GM19240 (cell line): ENCODE measurements at regions not wholly inside any gene's neighbourhood (a gene's known extent, or its start where the extent isn't known, plus 50 kb on each side); places are given as distances from the start of the nearest gene placed in this dataset.
A peak's percentile ranks its signal among the peaks of the same experiment; 100 is the strongest.

Experiments used
- DNase-seq: peaks from one replicate; pipeline ENCODE4 v3.0.0; 2011; ENCODE audit warnings: low spot score; ENCODE audit not compliant: insufficient read length

DNA sequence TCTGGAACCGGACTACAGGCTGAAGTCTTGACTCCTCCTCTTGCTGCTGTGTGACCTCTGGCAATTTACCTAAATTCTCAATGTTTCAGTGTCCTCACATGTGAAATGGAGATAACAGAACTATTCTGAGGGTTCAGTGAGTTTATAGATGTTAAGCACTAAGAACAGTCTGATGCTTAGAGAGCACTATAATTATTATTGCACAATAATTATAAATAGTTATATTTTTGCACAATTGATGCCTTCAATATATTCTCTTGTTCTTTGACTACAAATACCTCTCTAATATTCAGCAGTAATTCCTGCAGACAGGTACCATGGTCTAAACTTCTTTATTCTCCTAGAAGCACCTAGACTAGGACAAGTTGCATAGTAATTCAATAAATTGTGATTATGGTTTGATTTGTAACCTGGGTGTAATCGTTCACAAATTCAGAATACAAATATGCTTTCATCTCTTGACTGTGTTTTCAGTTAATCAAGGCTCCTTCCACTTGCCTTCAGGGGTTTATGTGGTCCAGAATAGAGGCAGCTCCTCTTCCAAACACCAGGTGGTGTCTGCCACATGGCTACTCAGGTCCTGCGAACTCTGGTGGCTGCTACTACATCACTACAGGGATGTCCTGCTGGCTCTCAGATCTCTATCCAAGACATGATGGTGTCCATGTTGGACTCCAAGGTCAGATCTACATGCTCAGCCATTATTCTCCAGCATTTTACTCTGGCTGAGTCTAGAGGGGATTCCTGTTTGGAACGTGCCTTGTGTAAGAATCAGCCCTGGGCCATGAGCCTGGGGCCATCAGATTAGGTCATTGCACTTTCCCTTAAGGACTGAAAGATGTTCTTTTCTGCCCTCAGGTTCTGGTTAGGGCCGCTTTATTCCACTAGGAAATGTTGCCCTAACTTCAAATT lies 103.4 kb downstream of the QRFPR start:
- no peak for DNase-seq

DNA sequence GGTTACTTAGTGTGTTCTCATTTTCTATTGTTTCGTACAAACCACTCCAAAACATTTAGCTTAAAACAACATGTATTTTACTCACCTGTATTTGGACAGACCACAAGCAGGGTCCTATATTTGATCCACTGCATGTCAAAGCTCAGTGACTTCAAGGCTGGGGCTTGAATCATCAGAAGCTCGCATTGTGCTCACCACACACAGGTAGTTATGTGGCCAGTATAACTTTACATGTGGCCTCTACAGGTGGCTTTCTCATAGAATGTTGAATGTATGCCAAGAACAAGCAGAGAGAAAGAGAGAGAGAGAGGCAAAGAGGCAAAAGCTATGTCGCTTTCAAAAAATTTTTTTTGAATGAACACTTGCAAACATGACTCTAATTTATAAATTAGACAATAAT lies 107.6 kb downstream of the QRFPR start:
- no peak for DNase-seq

DNA sequence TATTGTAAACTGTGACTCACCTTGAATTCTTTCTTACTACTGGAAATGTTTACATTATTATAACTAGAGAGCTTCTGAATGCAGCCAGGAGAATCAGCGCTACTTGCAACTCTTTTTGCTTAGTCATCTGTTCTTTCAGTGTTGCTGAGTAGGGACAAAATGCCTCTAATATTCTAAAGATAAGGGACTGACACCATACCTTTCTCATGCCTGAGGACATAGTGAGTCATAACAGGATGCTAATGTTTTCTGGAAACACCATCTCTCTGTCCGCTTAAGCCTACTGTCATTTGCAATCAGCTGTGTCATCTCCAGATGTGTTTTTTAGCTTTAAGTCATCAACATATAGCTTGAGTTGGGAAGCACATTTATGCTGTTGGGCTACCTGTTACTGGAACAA lies 108.3 kb downstream of the QRFPR start:
- DNase-seq: no peak

DNA sequence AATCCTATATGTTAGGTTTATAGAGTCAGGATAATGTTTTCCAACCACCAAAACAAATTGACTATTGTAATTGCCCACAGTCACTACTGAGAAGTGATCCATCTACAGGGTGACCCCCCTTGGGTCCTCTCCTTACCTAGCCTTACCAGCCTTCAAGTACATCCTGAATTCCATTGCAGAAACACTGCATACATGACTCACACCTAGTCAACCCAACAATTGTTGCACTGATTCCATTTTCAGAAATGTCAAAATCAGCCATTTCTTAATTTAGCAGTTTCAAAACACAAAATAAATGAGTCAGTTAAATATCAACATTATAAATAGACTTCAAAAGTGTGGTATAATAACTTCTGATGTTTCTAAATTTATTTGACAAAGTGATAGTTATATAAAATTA lies 106.3 kb upstream of the TNIP3 start:
- DNase-seq: no peak

DNA sequence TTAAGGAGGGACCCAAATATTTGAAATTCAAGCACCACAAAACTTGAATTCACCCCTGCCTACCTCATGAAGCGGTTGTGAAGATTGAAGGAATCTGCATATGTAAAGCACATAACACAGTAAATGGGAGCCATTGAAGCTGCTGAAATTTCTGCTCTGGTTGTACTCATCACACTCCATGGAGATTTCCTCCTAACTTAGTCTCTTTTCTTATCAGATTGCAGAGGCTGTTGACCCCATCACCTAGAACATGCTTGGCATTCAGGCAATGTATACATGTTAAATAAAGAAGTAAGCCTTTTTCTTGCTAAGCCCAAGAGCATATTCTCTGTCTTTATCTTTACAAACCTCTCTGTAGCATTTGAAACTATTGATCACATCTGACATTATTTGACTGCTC lies 104.9 kb upstream of the TNIP3 start:
- no peak for DNase-seq

DNA sequence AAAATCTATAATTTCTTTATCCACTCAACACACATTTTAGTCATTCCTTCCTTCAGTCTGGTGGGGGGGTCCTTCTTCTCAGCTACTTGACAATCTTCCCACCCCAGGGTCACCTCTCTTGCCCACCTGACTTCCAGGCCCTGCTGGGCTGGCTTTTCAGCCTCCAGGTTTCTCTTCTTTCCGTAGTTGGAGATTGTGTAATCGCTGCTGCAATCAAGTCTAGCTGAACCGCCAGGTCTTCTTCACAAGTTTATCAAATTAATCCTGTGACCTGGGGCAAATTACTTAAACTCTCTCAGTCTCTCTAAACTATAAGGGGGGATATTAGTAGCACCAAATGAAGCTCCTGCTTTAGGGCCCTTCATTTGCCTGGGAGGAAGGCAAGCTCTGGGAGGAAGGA lies 102.9 kb upstream of the TNIP3 start:
- DNase-seq: no peak

GRCh38 chr4:121256887-121257466 lies 92.9 kb upstream of the TNIP3 start:
- no peak for DNase-seq

GRCh38 chr4:121255986-121256750 lies 92.0 kb upstream of the TNIP3 start:
- peak; percentile 14 for DNase-seq

DNA sequence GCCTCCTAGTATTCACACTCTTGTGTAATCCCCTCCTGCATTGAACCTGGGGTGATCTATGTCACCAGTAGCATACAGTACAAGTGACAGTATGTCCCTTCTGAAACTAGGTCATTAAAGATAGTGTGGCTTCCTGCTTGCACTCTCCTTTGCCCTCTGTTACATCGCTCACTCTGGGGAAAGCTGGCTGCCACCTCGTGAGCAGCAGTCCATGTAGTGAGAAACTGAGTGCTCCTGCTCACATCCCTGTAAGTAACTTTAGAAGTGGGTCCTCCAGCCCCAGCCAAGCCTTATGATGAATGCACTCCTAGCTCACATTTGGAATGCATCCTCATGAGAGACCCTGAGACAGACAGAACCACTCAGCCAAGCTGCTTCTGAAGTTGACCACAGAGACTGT lies 89.8 kb upstream of the TNIP3 start:
- DNase-seq: no peak

DNA sequence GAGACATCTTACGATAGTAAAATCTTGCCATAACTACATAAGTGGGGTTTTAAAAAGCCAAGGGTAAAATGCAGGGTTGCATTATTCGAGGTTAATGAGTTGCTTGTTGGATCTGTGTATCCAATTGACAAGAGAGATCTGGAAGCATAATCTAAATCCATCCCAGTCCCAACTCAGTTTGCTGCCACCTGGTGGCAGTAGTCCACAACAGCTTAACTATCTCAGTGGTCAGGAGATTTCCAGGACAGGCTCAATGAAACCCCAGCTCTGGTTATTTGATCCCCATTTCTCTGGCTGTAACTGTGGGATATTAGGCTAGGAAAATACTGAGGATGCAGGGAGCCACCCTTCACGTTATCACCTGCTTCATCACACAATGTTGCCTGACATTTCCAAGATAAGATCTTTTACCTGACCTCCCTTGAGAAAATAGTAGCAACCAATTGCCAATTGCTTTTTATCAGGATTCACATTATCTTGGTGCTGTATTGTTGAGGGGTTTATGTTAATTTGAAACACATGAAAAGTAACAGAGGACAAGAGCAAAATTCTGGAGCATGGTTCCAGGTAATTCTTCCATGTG lies 88.2 kb upstream of the TNIP3 start:
- no peak for DNase-seq

GRCh38 chr4:121248747-121249146 lies 84.6 kb upstream of the TNIP3 start:
- no peak for DNase-seq

GRCh38 chr4:121246698-121247097 lies 82.6 kb upstream of the TNIP3 start:
- DNase-seq: no peak

GRCh38 chr4:121243485-121243884 lies 79.4 kb upstream of the TNIP3 start:
- DNase-seq: no peak

DNA sequence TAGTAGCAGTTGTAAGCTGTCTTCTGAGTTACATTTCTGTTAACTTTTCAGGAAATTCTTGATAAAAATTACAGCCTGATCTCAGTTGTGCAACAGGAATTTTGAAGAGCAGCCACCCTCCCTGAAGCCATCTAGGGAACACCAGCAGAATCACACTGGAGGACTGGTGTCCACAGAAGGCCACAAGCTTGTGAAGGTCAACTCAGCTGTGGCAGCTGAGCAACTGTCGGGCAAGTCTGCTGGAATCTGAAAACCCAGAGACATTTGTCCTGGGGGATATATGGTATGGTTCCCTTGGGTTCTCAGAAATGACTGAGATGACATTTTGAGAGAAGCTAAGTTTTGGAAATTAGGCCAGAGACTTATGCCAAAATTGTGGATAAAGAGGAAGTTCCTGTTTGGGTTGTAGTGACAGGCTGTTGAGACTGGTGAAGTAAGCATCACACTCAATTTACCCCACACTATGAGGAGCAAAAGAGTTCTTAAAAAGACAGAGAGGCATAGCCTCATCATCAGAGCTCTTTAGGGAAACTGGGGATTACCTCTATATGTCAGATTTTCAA lies 78.1 kb upstream of the TNIP3 start:
- DNase-seq: no peak

GRCh38 chr4:121239951-121240350 lies 75.8 kb upstream of the TNIP3 start:
- DNase-seq: no peak

- no peak for DNase-seq
Observed at GRCh38 chr4:121238461-121238860, 74.3 kb upstream of the TNIP3 start.

DNA sequence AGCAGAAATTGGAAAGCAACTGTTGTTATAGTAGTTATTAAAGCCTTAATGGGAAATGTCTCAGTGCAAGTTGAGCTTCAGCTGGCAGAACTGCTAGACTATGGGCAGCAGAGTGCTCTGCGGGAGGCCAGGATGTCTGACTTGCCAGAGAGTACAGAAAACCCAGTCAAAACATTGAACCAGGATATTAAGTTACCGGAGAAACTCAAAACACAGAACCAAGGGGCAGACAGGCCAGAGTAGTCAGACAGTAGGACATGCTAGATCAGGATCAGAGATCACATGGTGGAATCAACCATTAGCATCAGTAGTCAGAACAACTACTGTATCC lies 72.9 kb upstream of the TNIP3 start:
- no peak for DNase-seq

DNA sequence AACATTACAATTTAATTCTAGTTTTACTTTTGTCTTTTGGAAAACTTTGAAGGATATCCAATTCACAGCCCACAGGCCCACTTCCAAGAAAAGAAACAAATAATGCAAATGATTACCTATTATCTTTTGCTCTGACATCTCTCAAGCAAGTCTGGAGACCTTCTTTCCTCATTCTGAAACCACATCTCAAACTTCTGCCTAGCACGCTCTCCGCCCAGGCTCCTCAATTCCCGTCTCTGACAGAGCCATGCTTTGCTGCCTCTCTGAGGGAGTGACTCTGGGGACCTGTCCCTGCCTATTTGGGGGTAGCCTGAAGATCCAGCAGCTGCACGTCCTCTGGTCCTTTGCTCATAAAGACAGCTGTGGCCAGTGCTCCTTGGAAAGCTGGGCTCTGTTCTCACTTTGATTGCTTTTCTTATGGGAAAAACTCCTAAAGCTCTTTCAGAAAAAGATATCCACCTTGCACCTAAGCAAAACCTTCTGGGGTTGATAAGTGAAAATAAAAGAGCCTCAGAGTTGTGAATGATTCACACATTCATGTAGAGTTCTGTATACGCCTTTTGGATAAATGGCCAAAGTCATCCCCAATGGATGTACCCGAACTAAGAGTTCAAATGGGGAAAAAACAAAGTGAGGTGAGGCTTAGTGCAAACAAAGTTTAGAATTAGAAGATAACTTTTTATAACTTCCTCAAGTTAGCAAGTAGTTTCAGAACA lies 72.4 kb upstream of the TNIP3 start:
- DNase-seq: no peak

- DNase-seq: no peak
Observed at GRCh38 chr4:121233982-121234381, 69.9 kb upstream of the TNIP3 start.

GRCh38 chr4:121229993-121230392 lies 65.9 kb upstream of the TNIP3 start:
- DNase-seq: no peak

GRCh38 chr4:121228848-121229247 lies 64.7 kb upstream of the TNIP3 start:
- no peak for DNase-seq
